Parathyroid adenoma (tissue), 2 donors: ENCODE measurements at regions not wholly inside any gene's neighbourhood (a gene's known extent, or its start where the extent isn't known, plus 50 kb on each side); places are given as distances from the start of the nearest gene placed in this dataset.

Source experiments
- H2AFZ ChIP-seq: fragments of 300-600 bp; sonication (generic); one replicate; pipeline ENCODE4 v1.7.0; 2017; ENCODE audit warnings: antibody characterized with exemption, mild to moderate bottlenecking
- H3K27ac ChIP-seq: fragments of 300-600 bp; sonication (generic); one replicate; pipeline ENCODE4 v1.7.0; 2017
- H3K27me3 ChIP-seq: fragments of 300-600 bp; sonication (generic); one replicate; pipeline ENCODE4 v1.7.0; 2017; ENCODE audit warnings: low read length; ENCODE audit not compliant: control insufficient read depth, insufficient read depth
- H3K36me3 ChIP-seq: fragments of 300-600 bp; sonication (generic); one replicate; pipeline ENCODE4 v1.7.0; 2017; ENCODE audit warnings: low read length; ENCODE audit not compliant: control insufficient read depth, insufficient read depth
- H3K4me1 ChIP-seq: fragments of 300-600 bp; sonication (generic); one replicate; pipeline ENCODE4 v1.7.0; 2017; ENCODE audit warnings: control low read depth
- H3K4me2 ChIP-seq: fragments of 300-600 bp; sonication (generic); one replicate; pipeline ENCODE4 v1.7.0; 2017; ENCODE audit warnings: low read length
- H3K4me3 ChIP-seq: fragments of 300-600 bp; sonication (generic); one replicate; pipeline ENCODE4 v1.7.0; 2017; ENCODE audit warnings: low read depth, low read length
- H3K79me2 ChIP-seq: fragments of 300-600 bp; sonication (generic); one replicate; pipeline ENCODE4 v1.7.0; 2017; ENCODE audit warnings: control low read depth
- H3K9ac ChIP-seq: fragments of 300-600 bp; sonication (generic); one replicate; pipeline ENCODE4 v1.7.0; 2017; ENCODE audit warnings: mild to moderate bottlenecking
- H3K9me3 ChIP-seq: fragments of 300-600 bp; sonication (generic); one replicate; pipeline ENCODE4 v1.7.0; 2017; ENCODE audit warnings: low read length; ENCODE audit not compliant: control insufficient read depth
- CTCF ChIP-seq: fragments of 300-600 bp; sonication (generic); IDR thresholded peaks from one replicate; pipeline ENCODE4 v1.7.0; 2017; ENCODE audit warnings: antibody characterized with exemption, mild to moderate bottlenecking
- donor health status: primary hyperparathyroidism.

GRCh38 chr9:26605367-26605766 lies 287.2 kb downstream of the CAAP1 start:
- no peak overlapping the region for H3K9ac ChIP-seq
- no peak overlapping the region for H3K4me2 ChIP-seq
- H3K36me3 ChIP-seq: no peaks in the 10 kb centered on the region

GRCh38 chr9:26604076-26604662 lies 288.4 kb downstream of the CAAP1 start:
- no peak overlapping the region for H3K27ac ChIP-seq
- H3K79me2 ChIP-seq: no peaks in the 10 kb centered on the region
- H2AFZ ChIP-seq: no peak overlapping the region
- no peaks in the 10 kb centered on the region for H3K36me3 ChIP-seq
- H3K9me3 ChIP-seq: no peaks in the 10 kb centered on the region
- H3K4me1 ChIP-seq: no peaks in the 10 kb centered on the region
- no peak for TF ChIP-seq CTCF
- no peak overlapping the region for H3K9ac ChIP-seq
- H3K27me3 ChIP-seq: no peaks in the 10 kb centered on the region
- H3K4me2 ChIP-seq: no peak overlapping the region
- no peak overlapping the region for H3K4me3 ChIP-seq

More at GRCh38 chr9:26605367-26605766, 287.2 kb downstream of the CAAP1 start:
- H3K4me1 ChIP-seq: no peaks in the 10 kb centered on the region
- no peaks in the 10 kb centered on the region for H3K79me2 ChIP-seq
- H3K9me3 ChIP-seq: no peaks in the 10 kb centered on the region
- no peaks in the 10 kb centered on the region for H3K27me3 ChIP-seq
- H3K4me3 ChIP-seq: no peak overlapping the region
- TF ChIP-seq CTCF: no peak
- H3K27ac ChIP-seq: no peak overlapping the region
- H2AFZ ChIP-seq: no peak overlapping the region

- no peak overlapping the region for H3K4me3 ChIP-seq
- no peak overlapping the region for H2AFZ ChIP-seq
- no peak overlapping the region for H3K4me2 ChIP-seq
- H3K79me2 ChIP-seq: no peaks in the 10 kb centered on the region
- no peaks in the 10 kb centered on the region for H3K27me3 ChIP-seq
- no peaks in the 10 kb centered on the region for H3K4me1 ChIP-seq
- no peaks in the 10 kb centered on the region for H3K9me3 ChIP-seq
- no peak overlapping the region for H3K27ac ChIP-seq
- no peak overlapping the region for H3K9ac ChIP-seq
- no peaks in the 10 kb centered on the region for H3K36me3 ChIP-seq
- no peak for TF ChIP-seq CTCF
Measured at GRCh38 chr9:26603617-26604016, 289.0 kb downstream of the CAAP1 start.

- no peaks in the 10 kb centered on the region for H3K9me3 ChIP-seq
- no peak overlapping the region for H2AFZ ChIP-seq
- no peak overlapping the region for H3K27ac ChIP-seq
- no peaks in the 10 kb centered on the region for H3K79me2 ChIP-seq
- H3K4me2 ChIP-seq: no peak overlapping the region
- no peak overlapping the region for H3K4me3 ChIP-seq
- no peak for TF ChIP-seq CTCF
- no peaks in the 10 kb centered on the region for H3K27me3 ChIP-seq
- H3K36me3 ChIP-seq: no peaks in the 10 kb centered on the region
- H3K9ac ChIP-seq: no peak overlapping the region
- no peaks in the 10 kb centered on the region for H3K4me1 ChIP-seq
Measured at GRCh38 chr9:26597542-26598149, 295.0 kb downstream of the CAAP1 start.

- Histone ChIP-seq H3K27ac (no peak overlapping the region), H3K9me3 (no peaks in the 10 kb centered on the region), H3K4me1 (no peaks in the 10 kb centered on the region), H3K36me3 (no peaks in the 10 kb centered on the region), H3K4me2 (no peak overlapping the region), H3K9ac (no peak overlapping the region), H3K79me2 (no peaks in the 10 kb centered on the region), H2AFZ (no peak overlapping the region), H3K27me3 (no peaks in the 10 kb centered on the region), H3K4me3 (no peak overlapping the region)
- no peak for TF ChIP-seq CTCF
Measured at GRCh38 chr9:26579056-26579455, 313.5 kb downstream of the CAAP1 start.
